HG03196 (cell line): ENCODE measurements at regions not wholly inside any gene's neighbourhood (a gene's known extent, or its start where the extent isn't known, plus 50 kb on each side); places are given as distances from the start of the nearest gene placed in this dataset.
A peak's percentile ranks its signal among the peaks of the same experiment; 100 is the strongest.

Experiments used
- ATAC-seq: cut with Tn5 transposase; IDR thresholded peaks from one replicate; pipeline ENCODE4 v1.9.1; 2021; ENCODE audit not compliant: unreplicated experiment

- ATAC-seq = no peak
Observed at GRCh38 chr6:105622226-105622625, 219.3 kb upstream of the PREP start.

GRCh38 chr6:105621564-105622175 lies 218.8 kb upstream of the PREP start:
- no peak for ATAC-seq

- no peak for ATAC-seq
Observed at GRCh38 chr6:105620878-105621277, 218.0 kb upstream of the PREP start.

GRCh38 chr6:105619971-105620741 lies 217.3 kb upstream of the PREP start:
- ATAC-seq = no peak

- ATAC-seq = no peak
Observed at GRCh38 chr6:105618247-105618646, 215.4 kb upstream of the PREP start.

DNA sequence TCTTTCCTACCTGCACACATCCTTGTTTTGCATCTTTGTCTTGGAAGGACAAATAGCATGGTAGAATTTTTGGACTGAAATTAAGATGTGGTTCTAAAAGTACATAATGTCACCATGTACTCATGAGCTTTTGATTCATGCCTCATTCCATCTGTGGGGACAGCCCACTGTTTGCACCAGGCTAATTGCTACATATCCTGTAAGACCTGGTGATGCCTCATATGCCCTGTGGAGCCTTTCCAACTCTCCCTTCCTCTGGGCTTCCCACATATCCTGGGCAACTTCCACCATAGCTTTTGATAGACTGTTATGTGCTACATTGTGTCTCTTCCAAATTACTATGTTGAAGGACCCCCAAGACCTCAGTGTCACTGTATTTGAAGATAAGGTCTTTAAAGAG lies 213.6 kb upstream of the PREP start:
- ATAC-seq = no peak

DNA sequence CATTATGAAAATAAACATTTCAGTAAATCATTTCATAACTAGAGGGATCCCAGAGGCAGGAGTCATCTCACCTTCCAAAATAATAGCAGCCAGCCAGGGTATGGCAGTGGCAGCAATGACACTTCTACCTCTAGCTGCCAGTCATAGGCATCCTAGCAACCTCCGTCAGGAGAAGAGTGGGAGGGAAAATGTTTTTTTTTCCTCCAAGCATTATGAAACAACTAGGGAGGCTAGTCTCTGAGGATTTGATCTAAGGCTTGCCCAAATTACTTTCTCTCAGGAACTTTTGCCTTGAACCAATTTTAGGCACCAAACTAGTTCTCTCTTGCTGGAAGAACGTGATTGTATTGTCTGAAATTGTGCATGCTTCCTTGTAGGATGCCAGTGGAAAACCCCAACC lies 208.7 kb upstream of the PREP start:
- no peak for ATAC-seq

GRCh38 chr6:105609375-105609991 lies 206.6 kb upstream of the PREP start:
- no peak for ATAC-seq

DNA sequence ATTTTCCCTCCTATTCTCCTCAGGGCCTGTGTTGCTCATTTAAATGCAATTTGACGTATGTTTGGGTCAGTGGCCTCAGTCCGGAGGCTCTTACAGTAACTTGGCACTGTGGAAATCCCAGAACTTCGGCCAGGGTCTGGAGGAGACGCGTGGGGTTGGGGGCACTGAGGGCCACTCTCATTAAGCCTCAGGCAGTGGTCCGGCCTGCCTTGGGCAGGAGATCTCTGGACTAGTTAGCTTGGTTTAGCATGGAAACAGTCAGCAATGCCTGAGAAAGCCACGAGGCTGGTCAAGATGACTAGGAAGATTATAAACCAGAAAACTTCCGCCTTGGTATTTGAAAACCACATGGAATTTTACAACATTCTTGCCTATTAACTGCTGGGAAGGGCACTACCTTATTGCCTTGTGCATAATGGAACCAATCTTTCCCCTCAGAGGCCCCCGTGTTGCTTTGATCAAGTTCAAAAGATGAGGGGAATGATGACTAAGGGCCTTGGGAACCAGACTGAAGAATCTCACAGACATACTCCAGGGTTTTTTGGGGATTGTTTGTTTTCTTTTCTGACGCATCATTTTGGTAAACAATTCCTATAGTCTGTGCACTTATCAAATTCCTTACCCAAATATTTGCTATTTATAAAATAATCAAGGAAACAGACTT lies 206.0 kb upstream of the PREP start:
- no peak for ATAC-seq

- ATAC-seq = no peak
Observed at GRCh38 chr6:105607636-105608621, 205.0 kb upstream of the PREP start.

- no peak for ATAC-seq
Observed at GRCh38 chr6:105606831-105607463, 204.1 kb upstream of the PREP start.

DNA sequence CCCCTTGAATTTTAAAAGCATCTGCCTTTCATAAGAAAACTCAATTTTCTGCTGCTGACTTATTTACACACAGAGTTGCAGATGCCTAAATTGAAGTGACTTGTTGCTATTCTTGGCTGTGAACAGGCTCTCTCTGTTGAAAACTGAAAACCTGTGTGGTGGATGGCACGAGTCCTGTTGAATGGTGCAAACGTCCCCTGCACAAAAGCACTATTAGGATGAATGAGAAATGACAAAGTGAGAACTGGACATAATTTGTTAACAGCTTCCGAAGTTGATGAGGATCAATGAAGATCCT lies 201.7 kb upstream of the PREP start:
- ATAC-seq = no peak

- ATAC-seq = no peak
Observed at GRCh38 chr6:105603788-105604586, 201.1 kb upstream of the PREP start.

DNA sequence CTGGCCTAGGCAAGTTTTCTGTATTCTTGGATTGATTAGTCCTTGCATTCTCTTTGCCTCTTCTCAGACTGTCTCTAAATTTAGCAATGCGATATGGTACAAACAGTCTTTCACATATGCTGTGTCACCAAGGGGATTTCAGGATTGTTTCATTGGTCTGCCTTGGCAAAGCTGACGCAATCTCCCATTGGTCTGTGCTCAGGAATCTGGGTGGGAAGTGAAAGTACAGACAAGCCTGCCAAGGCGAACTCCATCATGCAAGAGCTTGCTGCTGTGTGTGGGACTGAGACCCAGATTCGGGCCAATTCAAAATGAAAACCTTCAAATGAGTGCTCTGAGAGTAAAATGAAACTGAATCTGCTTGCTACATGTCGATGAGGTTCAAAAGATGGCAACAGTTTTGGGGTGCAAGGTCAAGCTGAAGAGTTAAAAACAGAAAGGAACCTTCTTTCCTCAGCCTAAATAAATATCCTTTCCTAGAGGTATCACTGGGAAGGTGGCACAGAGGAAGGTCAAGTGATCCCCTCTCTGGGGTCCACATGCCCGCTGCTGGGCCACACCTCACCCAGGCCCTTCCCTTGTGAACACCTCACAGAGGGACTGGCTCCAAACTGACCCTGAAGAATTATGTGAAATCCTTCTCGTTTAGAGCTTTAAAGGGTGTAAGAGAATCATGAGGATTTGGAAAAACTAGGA lies 198.8 kb upstream of the PREP start:
- ATAC-seq = peak; percentile 75

- ATAC-seq = no peak
Observed at GRCh38 chr6:105600336-105601260, 197.7 kb upstream of the PREP start.

GRCh38 chr6:105598264-105598663 lies 195.4 kb upstream of the PREP start:
- ATAC-seq = no peak

DNA sequence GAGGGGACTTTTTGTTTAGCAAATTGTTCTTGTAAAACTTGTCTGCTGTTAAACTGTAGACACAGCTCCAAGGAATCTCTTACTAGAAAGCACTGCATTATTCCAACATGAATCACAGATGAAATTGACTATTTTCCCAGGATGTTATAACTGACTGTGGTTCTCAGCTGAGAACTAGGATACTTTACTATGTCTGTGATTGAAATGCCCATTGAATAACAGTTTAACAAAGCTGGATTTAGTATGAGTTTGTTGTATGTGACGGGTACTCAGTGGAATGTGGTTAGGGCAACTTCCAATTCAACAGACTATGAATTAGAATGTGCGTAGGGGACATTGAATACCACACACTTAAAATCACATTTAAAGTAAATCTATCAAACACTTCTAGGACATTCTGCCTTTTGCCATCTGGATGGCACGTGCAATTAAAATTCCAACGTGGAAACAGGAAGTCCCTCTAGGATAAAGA lies 193.4 kb upstream of the PREP start:
- ATAC-seq = no peak

- no peak for ATAC-seq
Observed at GRCh38 chr6:105595829-105596228, 192.9 kb upstream of the PREP start.
